Liver (tissue), 8 donors: ENCODE measurements at regions not wholly inside any gene's neighbourhood (a gene's known extent, or its start where the extent isn't known, plus 50 kb on each side); places are given as distances from the start of the nearest gene placed in this dataset.

Experiments
- DNase-seq: peaks from one replicate; pipeline ENCODE4 v3.0.0-alpha.2; 2017; ENCODE audit warnings: low spot score
- H3K27ac ChIP-seq, 2 donors: one replicate each; pipeline ENCODE4 v1.7.0; 2013; ENCODE audit warnings: inconsistent platforms in 2 of 2, low read length in 2 of 2, control low read depth in 1 of 2, low read depth in 1 of 2, mild to moderate bottlenecking in 1 of 2
- H3K27me3 ChIP-seq, 4 donors: one replicate each; pipeline versions ENCODE4 v1.6.1 to v1.7.0; 2013; ENCODE audit warnings: low read length in 3 of 4, inconsistent platforms in 1 of 4, mild to moderate bottlenecking in 1 of 4, moderate library complexity in 1 of 4; ENCODE audit not compliant: control insufficient read depth in 4 of 4, insufficient read depth in 4 of 4
- H3K36me3 ChIP-seq, 4 donors: one replicate each; pipeline versions ENCODE4 v1.6.1 to v1.7.0; 2013; ENCODE audit warnings: low read length in 3 of 4, mild to moderate bottlenecking in 3 of 4, low read depth in 1 of 4, moderate library complexity in 1 of 4; ENCODE audit not compliant: control insufficient read depth in 4 of 4, insufficient read depth in 3 of 4
- H3K4me1 ChIP-seq, 4 donors: one replicate each; pipeline versions ENCODE4 v1.6.1 to v1.7.0; 2013; ENCODE audit warnings: low read length in 3 of 4, mild to moderate bottlenecking in 3 of 4, moderate library complexity in 1 of 4; ENCODE audit not compliant: control insufficient read depth in 4 of 4, insufficient read depth in 4 of 4
- H3K4me3 ChIP-seq, 3 donors: one replicate each; pipeline versions ENCODE4 v1.6.1 to v1.7.0; 2013; ENCODE audit warnings: low read length in 3 of 3, control low read depth in 1 of 3, low read depth in 1 of 3, mild to moderate bottlenecking in 1 of 3
- H3K9ac ChIP-seq, 2 donors: one replicate each; pipeline ENCODE4 v1.7.0; 2013; ENCODE audit warnings: low read length in 2 of 2, mild to moderate bottlenecking in 2 of 2, moderate library complexity in 2 of 2, control low read depth in 1 of 2, low read depth in 1 of 2
- H3K9me3 ChIP-seq, 4 donors: one replicate each; pipeline versions ENCODE4 v1.6.1 to v1.7.0; 2013; ENCODE audit warnings: low read length in 3 of 4; ENCODE audit not compliant: control insufficient read depth in 4 of 4
- ATF3 ChIP-seq: IDR thresholded peaks from 2 replicates; pipeline ENCODE4 v1.6.1; 2016; ENCODE audit warnings: antibody characterized with exemption
- CTCF ChIP-seq: fragments of 150-350 bp; IDR thresholded peaks from 2 replicates; pipeline ENCODE4 v1.5.1; 2017; ENCODE audit warnings: improper control_type of control experiment, low read depth, low read length; ENCODE audit not compliant: missing input control
- EGR1 ChIP-seq, 2 donors: IDR thresholded peaks; 2 replicates each; pipeline ENCODE4 v1.6.1; 2016 to 2018; ENCODE audit warnings: antibody characterized with exemption in 2 of 2, low read depth in 2 of 2
- FOXA1 ChIP-seq: IDR thresholded peaks from 2 replicates; pipeline ENCODE4 v1.6.1; 2016; ENCODE audit warnings: antibody characterized with exemption
- FOXA2 ChIP-seq: IDR thresholded peaks from 2 replicates; pipeline ENCODE4 v1.6.1; 2016; ENCODE audit warnings: antibody characterized with exemption
- GABPA ChIP-seq, 2 donors: IDR thresholded peaks in 1 of 2; conservative IDR thresholded peaks in 1 of 2; 2 replicates each; pipeline ENCODE4 v1.6.1; 2016; ENCODE audit warnings: antibody characterized with exemption in 2 of 2, mild to moderate bottlenecking in 1 of 2, moderate library complexity in 1 of 2
- HNF4A ChIP-seq, 2 donors: conservative IDR thresholded peaks; 2 replicates each; pipeline ENCODE4 v1.6.1; 2016; ENCODE audit warnings: antibody characterized with exemption in 2 of 2, mild to moderate bottlenecking in 2 of 2
- HNF4G ChIP-seq: IDR thresholded peaks from 2 replicates; pipeline ENCODE4 v1.6.1; 2016; ENCODE audit warnings: antibody characterized with exemption
- NR2F2 ChIP-seq: IDR thresholded peaks from 2 replicates; pipeline ENCODE4 v1.6.1; 2016; ENCODE audit warnings: antibody characterized with exemption
- RAD21 ChIP-seq, 2 donors: IDR thresholded peaks; 2 replicates each; pipeline ENCODE4 v1.6.1; 2016; ENCODE audit warnings: antibody characterized with exemption in 2 of 2, mild to moderate bottlenecking in 2 of 2
- REST ChIP-seq: IDR thresholded peaks from 2 replicates; pipeline ENCODE4 v1.6.1; 2016; ENCODE audit warnings: antibody characterized with exemption, mild to moderate bottlenecking
- RXRA ChIP-seq, 2 donors: IDR thresholded peaks; 2 replicates each; pipeline ENCODE4 v1.6.1; 2017 to 2018; ENCODE audit warnings: antibody characterized with exemption in 2 of 2, mild to moderate bottlenecking in 1 of 2
- SP1 ChIP-seq: IDR thresholded peaks from 2 replicates; pipeline ENCODE4 v1.6.1; 2018; ENCODE audit warnings: antibody characterized with exemption, mild to moderate bottlenecking
- TAF1 ChIP-seq: conservative IDR thresholded peaks from 2 replicates; pipeline ENCODE4 v1.6.1; 2016; ENCODE audit warnings: antibody characterized with exemption, mild to moderate bottlenecking
- YY1 ChIP-seq: IDR thresholded peaks from 2 replicates; pipeline ENCODE4 v1.6.1; 2016; ENCODE audit warnings: antibody characterized with exemption, mild to moderate bottlenecking
- ZBTB33 ChIP-seq: IDR thresholded peaks from 2 replicates; pipeline ENCODE4 v1.6.1; 2016; ENCODE audit warnings: antibody characterized with exemption
- WGBS: extraction: QIAGEN DNeasy Blood & Tissue Kit; methylation state at CpG from one replicate; pipeline ENCODE4 v1.1.7; 2013; 5-methylcytosine and 5-hydroxymethylcytosine counted together
- donor health status: healthy.
- donor health status: healthy.
- donor health status: healthy.
- donor health status: healthy.
- donor health status: healthy.

- 56% methylated on average over 3 of the region's 3 CpGs for WGBS
- no peak overlapping the region for H3K9ac ChIP-seq
- TF ChIP-seq SP1 = no peak
- no peak for TF ChIP-seq REST
- TF ChIP-seq ATF3 = no peak
- TF ChIP-seq EGR1 (IDR thresholded peaks at IDR 0.05; ENCODE audit: low read depth in 2 of 2) = no peak
- TF ChIP-seq HNF4G = no peak
- no peak for TF ChIP-seq HNF4A (conservative IDR thresholded peaks at IDR 0.05)
- TF ChIP-seq YY1 = no peak
- no peak for TF ChIP-seq CTCF
- H3K27me3 ChIP-seq = no peaks in the 10 kb centered on the region
- no peaks in the 10 kb centered on the region for H3K9me3 ChIP-seq
- H3K36me3 ChIP-seq = no peaks in the 10 kb centered on the region
- no peak overlapping the region for H3K27ac ChIP-seq
- DNase-seq = no peak
- no peak overlapping the region for H3K4me3 ChIP-seq
- H3K4me1 ChIP-seq = no peaks in the 10 kb centered on the region
These were observed 149.2 kb upstream of the DAP start for GRCh38 chr5:10910261-10910660.

GRCh38 chr5:10904862-10905432 lies 143.9 kb upstream of the DAP start:
- 57% methylated on average over 3 of the region's 3 CpGs for WGBS
- H3K4me1 ChIP-seq = no peaks in the 10 kb centered on the region
- no peak overlapping the region for H3K9ac ChIP-seq
- no peaks in the 10 kb centered on the region for H3K27me3 ChIP-seq
- no peaks in the 10 kb centered on the region for H3K36me3 ChIP-seq
- H3K9me3 ChIP-seq = no peaks in the 10 kb centered on the region
- no peak for TF ChIP-seq ATF3
- TF ChIP-seq NR2F2 = no peak
- no peak for TF ChIP-seq TAF1
- no peak for TF ChIP-seq CTCF
- no peak for TF ChIP-seq RAD21 (IDR thresholded peaks at IDR 0.05)
- TF ChIP-seq HNF4A (conservative IDR thresholded peaks at IDR 0.05) = no peak
- TF ChIP-seq FOXA1 = no peak
- no peak for TF ChIP-seq GABPA (IDR thresholded peaks at IDR 0.05 in 1 of 2, conservative IDR thresholded peaks at IDR 0.05 in 1 of 2)
- no peak for TF ChIP-seq EGR1 (IDR thresholded peaks at IDR 0.05; ENCODE audit: low read depth in 2 of 2)
- TF ChIP-seq YY1 = no peak
- TF ChIP-seq ZBTB33 = no peak
- no peak for TF ChIP-seq RXRA (IDR thresholded peaks at IDR 0.05)
- no peak for TF ChIP-seq FOXA2
- H3K27ac ChIP-seq = no peak overlapping the region
- H3K4me3 ChIP-seq = no peak overlapping the region
- DNase-seq = no peak
